Cardiac fibroblast (primary cell): ENCODE measurements at regions not wholly inside any gene's neighbourhood (a gene's known extent, or its start where the extent isn't known, plus 50 kb on each side); places are given as distances from the start of the nearest gene placed in this dataset.
A peak's percentile ranks its signal among the peaks of the same experiment; 100 is the strongest.

Source experiments
- DNase-seq, 2 donors: peaks; one replicate each; pipeline versions ENCODE4 v3.0.0 to v3.0.0-alpha.2; 2010; ENCODE audit warnings: low read depth in 2 of 2
- H3K4me3 ChIP-seq, 2 donors: replicated peaks in 1 of 2; 1 replicate in 1 of 2; 2 replicates in 1 of 2; pipeline ENCODE4 v1.5.1; 2011; ENCODE audit warnings: low read depth in 2 of 2, low read length in 2 of 2, mild to moderate bottlenecking in 2 of 2, moderate library complexity in 1 of 2
- CTCF ChIP-seq: IDR thresholded peaks from one replicate; pipeline ENCODE4 v1.5.1; 2011; ENCODE audit warnings: low read depth, mild to moderate bottlenecking, low read length, inconsistent platforms

DNA sequence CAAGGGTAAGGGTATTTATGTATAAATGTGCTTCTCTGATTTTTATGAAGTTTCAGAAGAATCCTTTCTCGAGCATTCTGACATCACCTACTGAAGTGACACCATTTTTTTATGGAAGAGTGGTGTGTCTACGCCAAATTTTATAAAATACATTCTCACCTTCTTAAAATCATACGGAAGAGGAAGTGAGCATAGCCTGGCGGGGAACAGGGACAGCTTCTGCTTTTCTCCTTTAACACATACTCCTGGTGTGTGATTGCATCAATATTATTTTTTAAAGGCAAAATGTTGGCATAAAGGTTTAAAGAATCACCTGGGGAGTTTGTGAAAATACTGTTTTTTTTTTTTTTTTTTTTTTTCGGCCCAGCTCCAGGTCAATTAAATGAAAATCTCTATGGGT is 733.6 kb upstream of the MAN1A1 start:
- TF ChIP-seq CTCF: no peak
- DNase-seq: no peak
- H3K4me3 ChIP-seq: no peak overlapping the region

DNA sequence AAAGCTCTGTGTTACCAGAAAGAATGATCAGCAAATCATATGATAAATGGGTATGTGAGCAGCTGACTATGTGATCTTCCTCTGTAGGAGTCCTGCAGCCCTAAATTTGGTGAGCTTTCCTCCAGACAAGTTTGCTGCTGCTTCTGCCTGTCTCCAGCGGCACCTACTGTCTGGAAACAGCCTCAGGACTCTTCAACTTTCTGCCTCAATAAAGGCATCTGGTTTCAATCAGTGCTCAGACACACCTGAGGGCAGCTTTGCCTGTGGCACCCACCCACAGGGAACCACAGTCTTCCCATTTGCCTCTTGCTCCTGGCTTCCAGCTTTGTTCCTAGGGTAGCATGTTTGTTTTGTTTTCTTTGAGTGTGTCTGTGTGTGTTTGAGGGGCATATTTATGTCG is 727.9 kb upstream of the MAN1A1 start:
- H3K4me3 ChIP-seq: no peak overlapping the region
- DNase-seq: peak; percentile 2 to 15
- peak; percentile 8 for TF ChIP-seq CTCF

DNA sequence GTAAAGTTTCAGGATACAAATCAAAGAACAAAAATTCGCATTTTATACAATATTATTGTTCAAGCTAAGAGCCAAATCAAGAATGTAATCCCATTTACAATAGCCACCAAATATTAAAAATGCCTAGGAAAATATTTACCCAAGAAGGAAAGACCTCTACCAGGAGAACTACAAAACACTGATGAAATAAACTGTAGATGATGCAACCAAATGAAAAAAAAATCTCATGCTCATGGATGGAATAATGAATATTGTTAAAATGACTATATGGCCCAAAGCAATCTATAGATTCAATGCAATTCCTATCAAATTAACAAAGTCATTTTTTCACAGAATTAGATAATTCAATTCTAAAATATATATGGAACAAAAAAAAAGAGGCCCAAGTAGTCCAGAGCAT is 708.8 kb upstream of the MAN1A1 start:
- no peak for DNase-seq
- no peak overlapping the region for H3K4me3 ChIP-seq
- TF ChIP-seq CTCF: no peak

- peak in 1 of 2 donors; percentile 5 for DNase-seq
- no peak overlapping the region for H3K4me3 ChIP-seq
- TF ChIP-seq CTCF: peak; percentile 47
Measured at GRCh38 chr6:120056085-120056484, 706.5 kb upstream of the MAN1A1 start.

DNA sequence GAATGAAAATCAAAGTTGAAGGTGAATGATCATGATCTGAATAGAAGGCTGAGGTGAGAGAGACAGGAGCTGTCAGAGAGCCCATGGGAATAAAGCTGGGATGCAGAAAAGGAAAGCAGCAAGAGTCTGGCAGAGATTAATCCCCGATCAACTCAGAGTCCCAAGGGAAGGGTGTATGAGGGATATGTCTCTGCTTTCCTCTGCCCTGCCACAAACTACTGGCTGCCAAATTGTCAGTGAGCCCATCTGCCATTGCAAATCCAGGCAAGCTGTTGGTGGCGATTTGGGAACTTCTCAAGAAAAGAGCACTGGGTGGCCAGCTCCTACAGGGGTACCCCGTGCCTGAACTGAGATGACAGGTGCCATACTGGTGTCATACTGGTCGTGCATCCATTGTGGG is 705.5 kb upstream of the MAN1A1 start:
- TF ChIP-seq CTCF: no peak
- no peak overlapping the region for H3K4me3 ChIP-seq
- DNase-seq: no peak

- no peak overlapping the region for H3K4me3 ChIP-seq
- DNase-seq: no peak
- no peak for TF ChIP-seq CTCF
Measured at GRCh38 chr6:120039664-120040063, 690.1 kb upstream of the MAN1A1 start.

- TF ChIP-seq CTCF: no peak
- no peak overlapping the region for H3K4me3 ChIP-seq
- DNase-seq: no peak
Measured at GRCh38 chr6:120031837-120032236, 682.3 kb upstream of the MAN1A1 start.
